ENCODE measurements at regions not wholly inside any gene's neighbourhood (a gene's known extent, or its start where the extent isn't known, plus 50 kb on each side); places are given as distances from the start of the nearest gene placed in this dataset.
A peak's percentile ranks its signal among the peaks of the same experiment; 100 is the strongest.

- no peak overlapping the region for H3K4me3 ChIP-seq
- peak overlapping the region; percentile 84 to 92 for H3K27ac ChIP-seq
- no peaks in the 10 kb centered on the region for H3K9me3 ChIP-seq
- H3K27me3 ChIP-seq = no peaks in the 10 kb centered on the region
- no peaks in the 10 kb centered on the region for H3K36me3 ChIP-seq
- H3K4me1 ChIP-seq = peaks cover 2 to 49% of the 10 kb centered on the region in 2 donors
- DNase-seq (ENCODE audit: low spot score in 2 of 2) = no peak
- TF ChIP-seq CTCF (IDR thresholded peaks at IDR 0.05) = no peak
- intact Hi-C loops (cut with DNase I) = loop anchor here (2.0 to 5.0 kb wide), 4 partner anchors 17 to 96 kb away; no protein-coding TSS in a partner anchor
These were observed 99.7 kb downstream of the PLCE1 start for GRCh38 chr10:94093286-94093905.

GRCh38 chr10:94094540-94094939 is 100.8 kb downstream of the PLCE1 start:
- Histone ChIP-seq H3K9me3 (no peaks in the 10 kb centered on the region), H3K4me3 (peak overlapping the region in 1 of 2 donors; percentile 54), H3K27ac (peak overlapping the region; percentile 61 to 92), H3K27me3 (no peaks in the 10 kb centered on the region), H3K4me1 (peaks cover 2 to 47% of the 10 kb centered on the region in 2 donors), H3K36me3 (no peaks in the 10 kb centered on the region)
- intact Hi-C loops (cut with DNase I) = loop anchor here (5.0 kb wide), 3 partner anchors 33 to 97 kb away; no protein-coding TSS in a partner anchor
- TF ChIP-seq CTCF (IDR thresholded peaks at IDR 0.05) = no peak
- no peak for DNase-seq (ENCODE audit: low spot score in 2 of 2)

- peak in 1 of 2 donors; percentile 72 for DNase-seq (ENCODE audit: low spot score in 2 of 2)
- no peak for TF ChIP-seq CTCF (IDR thresholded peaks at IDR 0.05)
- peaks cover 2 to 55% of the 10 kb centered on the region in 2 donors for H3K4me1 ChIP-seq
- no peaks in the 10 kb centered on the region for H3K27me3 ChIP-seq
- intact Hi-C loops (cut with DNase I) = loop anchor here (5.0 kb wide), 1 partner anchor 115 kb away; no protein-coding TSS in a partner anchor
- H3K4me3 ChIP-seq = no peak overlapping the region
- peak overlapping the region; percentile 61 to 92 for H3K27ac ChIP-seq
- H3K36me3 ChIP-seq = no peaks in the 10 kb centered on the region
- no peaks in the 10 kb centered on the region for H3K9me3 ChIP-seq
These were observed 103.9 kb downstream of the PLCE1 start for GRCh38 chr10:94097656-94098055.

GRCh38 chr10:94098896-94099295 is 105.2 kb downstream of the PLCE1 start:
- no peak for TF ChIP-seq CTCF (IDR thresholded peaks at IDR 0.05)
- H3K4me1 ChIP-seq = peaks cover 2 to 61% of the 10 kb centered on the region in 2 donors
- no peaks in the 10 kb centered on the region for H3K27me3 ChIP-seq
- no peaks in the 10 kb centered on the region for H3K9me3 ChIP-seq
- intact Hi-C loops (cut with DNase I) = loop anchor here (5.0 kb wide), 1 partner anchor 113 kb away; no protein-coding TSS in a partner anchor
- H3K36me3 ChIP-seq = no peaks in the 10 kb centered on the region
- H3K27ac ChIP-seq = peak overlapping the region; percentile 61 to 92
- H3K4me3 ChIP-seq = no peak overlapping the region
- no peak for DNase-seq (ENCODE audit: low spot score in 2 of 2)

GRCh38 chr10:94101894-94102293 is 108.2 kb downstream of the PLCE1 start:
- Histone ChIP-seq H3K36me3 (no peaks in the 10 kb centered on the region), H3K4me1 (peaks cover 0 to 51% of the 10 kb centered on the region in 2 donors), H3K9me3 (no peaks in the 10 kb centered on the region), H3K27ac (peak overlapping the region; percentile 24 to 92), H3K27me3 (no peaks in the 10 kb centered on the region), H3K4me3 (no peak overlapping the region)
- no peak for TF ChIP-seq CTCF (IDR thresholded peaks at IDR 0.05)
- DNase-seq (ENCODE audit: low spot score in 2 of 2) = no peak
- intact Hi-C loops (cut with DNase I) = no loop called here

Data from ascending aorta (tissue), 2 donors.